ENCODE measurements at regions not wholly inside any gene's neighbourhood (a gene's known extent, or its start where the extent isn't known, plus 50 kb on each side); places are given as distances from the start of the nearest gene placed in this dataset.

GRCh38 chr5:74281166-74281565, 359.4 kb downstream of the ENC1 start:
- Histone ChIP-seq H3K9ac (no peak overlapping the region), H3K36me3 (no peaks in the 10 kb centered on the region), H4K20me1 (no peaks in the 10 kb centered on the region), H3K27me3 (no peaks in the 10 kb centered on the region), H3K4me2 (no peak overlapping the region), H3K9me3 (replicated peaks in 1 of 11) (no peaks in the 10 kb centered on the region), H3K27ac (no peak overlapping the region), H3K4me1 (no peaks in the 10 kb centered on the region), H3K4me3 (no peak overlapping the region)
- TF ChIP-seq Cebpa-rat (IDR thresholded peaks at IDR 0.05) = no peak

GRCh38 chr5:74280306-74280705, 360.2 kb downstream of the ENC1 start:
- Histone ChIP-seq H3K4me1 (no peaks in the 10 kb centered on the region), H4K20me1 (no peaks in the 10 kb centered on the region), H3K9ac (no peak overlapping the region), H3K27me3 (no peaks in the 10 kb centered on the region), H3K9me3 (replicated peaks in 1 of 11) (no peaks in the 10 kb centered on the region), H3K4me2 (no peak overlapping the region), H3K36me3 (no peaks in the 10 kb centered on the region), H3K4me3 (no peak overlapping the region), H3K27ac (no peak overlapping the region)
- TF ChIP-seq Cebpa-rat (IDR thresholded peaks at IDR 0.05) = no peak

- H3K9me3 ChIP-seq (replicated peaks in 1 of 11) = no peaks in the 10 kb centered on the region
- H3K27ac ChIP-seq = no peak overlapping the region
- no peaks in the 10 kb centered on the region for H4K20me1 ChIP-seq
- no peak overlapping the region for H3K4me3 ChIP-seq
- H3K9ac ChIP-seq = no peak overlapping the region
- H3K36me3 ChIP-seq = no peaks in the 10 kb centered on the region
- no peaks in the 10 kb centered on the region for H3K4me1 ChIP-seq
- TF ChIP-seq Cebpa-rat (IDR thresholded peaks at IDR 0.05) = no peak
- no peak overlapping the region for H3K4me2 ChIP-seq
- H3K27me3 ChIP-seq = no peaks in the 10 kb centered on the region
Observed at GRCh38 chr5:74279244-74279643, 361.3 kb downstream of the ENC1 start.

- no peak overlapping the region for H3K9ac ChIP-seq
- H3K27ac ChIP-seq = no peak overlapping the region
- no peaks in the 10 kb centered on the region for H3K9me3 ChIP-seq (replicated peaks in 1 of 11)
- H3K27me3 ChIP-seq = no peaks in the 10 kb centered on the region
- TF ChIP-seq Cebpa-rat (IDR thresholded peaks at IDR 0.05) = no peak
- no peak overlapping the region for H3K4me2 ChIP-seq
- H4K20me1 ChIP-seq = no peaks in the 10 kb centered on the region
- no peaks in the 10 kb centered on the region for H3K36me3 ChIP-seq
- peaks cover 0 to under 1% (median 0%) of the 10 kb centered on the region in 10 experiments; a peak in 1 of 20 replicates for H3K4me1 ChIP-seq
- no peak overlapping the region for H3K4me3 ChIP-seq
Observed at GRCh38 chr5:74277418-74277817, 363.1 kb downstream of the ENC1 start.

GRCh38 chr5:74275171-74275992, 365.1 kb downstream of the ENC1 start:
- TF ChIP-seq Cebpa-rat (IDR thresholded peaks at IDR 0.05) = no peak
- H3K4me1 ChIP-seq = peaks cover 0 to 6% (median 0%) of the 10 kb centered on the region in 10 experiments; a peak in 2 of 20 replicates
- H3K9me3 ChIP-seq (replicated peaks in 1 of 11) = no peaks in the 10 kb centered on the region
- H3K9ac ChIP-seq = no peak overlapping the region
- H3K36me3 ChIP-seq = no peaks in the 10 kb centered on the region
- no peak overlapping the region for H3K27ac ChIP-seq
- H3K4me2 ChIP-seq = no peak overlapping the region
- no peak overlapping the region for H3K4me3 ChIP-seq
- no peaks in the 10 kb centered on the region for H3K27me3 ChIP-seq
- H4K20me1 ChIP-seq = no peaks in the 10 kb centered on the region

- no peak overlapping the region for H3K4me2 ChIP-seq
- H3K27me3 ChIP-seq = no peaks in the 10 kb centered on the region
- H3K9ac ChIP-seq = no peak overlapping the region
- no peaks in the 10 kb centered on the region for H4K20me1 ChIP-seq
- H3K36me3 ChIP-seq = no peaks in the 10 kb centered on the region
- no peak overlapping the region for H3K4me3 ChIP-seq
- H3K9me3 ChIP-seq (replicated peaks in 1 of 11) = no peaks in the 10 kb centered on the region
- no peak overlapping the region for H3K27ac ChIP-seq
- no peak for TF ChIP-seq Cebpa-rat (IDR thresholded peaks at IDR 0.05)
- peaks cover 0 to 6% (median 0%) of the 10 kb centered on the region in 10 experiments; a peak in 2 of 20 replicates for H3K4me1 ChIP-seq
Observed at GRCh38 chr5:74274326-74274725, 366.2 kb downstream of the ENC1 start.

GRCh38 chr5:74272831-74273451, 367.6 kb downstream of the ENC1 start:
- Histone ChIP-seq H3K9ac (no peak overlapping the region), H3K27me3 (no peaks in the 10 kb centered on the region), H3K36me3 (no peaks in the 10 kb centered on the region), H3K27ac (no peak overlapping the region), H4K20me1 (no peaks in the 10 kb centered on the region), H3K9me3 (replicated peaks in 1 of 11) (no peaks in the 10 kb centered on the region), H3K4me3 (no peak overlapping the region), H3K4me1 (peaks cover 0 to 6% (median 0%) of the 10 kb centered on the region in 10 experiments; a peak in 2 of 20 replicates), H3K4me2 (no peak overlapping the region)
- TF ChIP-seq Cebpa-rat (IDR thresholded peaks at IDR 0.05) = no peak

GRCh38 chr5:74272024-74272775, 368.3 kb downstream of the ENC1 start:
- Histone ChIP-seq H4K20me1 (no peaks in the 10 kb centered on the region), H3K4me1 (peaks cover 0 to 6% (median 0%) of the 10 kb centered on the region in 10 experiments; a peak in 2 of 20 replicates), H3K4me2 (peak overlapping the region in 1 of 11 experiments; percentile 6; a peak in 2 of 22 replicates), H3K27me3 (no peaks in the 10 kb centered on the region), H3K4me3 (no peak overlapping the region), H3K9ac (no peak overlapping the region), H3K9me3 (replicated peaks in 1 of 11) (no peaks in the 10 kb centered on the region), H3K36me3 (no peaks in the 10 kb centered on the region), H3K27ac (no peak overlapping the region)
- TF ChIP-seq Cebpa-rat (IDR thresholded peaks at IDR 0.05) = no peak

- no peak overlapping the region for H3K27ac ChIP-seq
- no peak overlapping the region for H3K4me3 ChIP-seq
- no peaks in the 10 kb centered on the region for H4K20me1 ChIP-seq
- H3K36me3 ChIP-seq = no peaks in the 10 kb centered on the region
- no peak overlapping the region for H3K9ac ChIP-seq
- TF ChIP-seq Cebpa-rat (IDR thresholded peaks at IDR 0.05) = no peak
- H3K4me2 ChIP-seq = no peak overlapping the region
- H3K9me3 ChIP-seq (replicated peaks in 1 of 11) = no peaks in the 10 kb centered on the region
- no peaks in the 10 kb centered on the region for H3K27me3 ChIP-seq
- peaks cover 0 to 6% (median 0%) of the 10 kb centered on the region in 10 experiments; a peak in 2 of 20 replicates for H3K4me1 ChIP-seq
Observed at GRCh38 chr5:74268297-74268696, 372.2 kb downstream of the ENC1 start.
